HepG2 (cell line): ENCODE measurements at regions not wholly inside any gene's neighbourhood (a gene's known extent, or its start where the extent isn't known, plus 50 kb on each side); places are given as distances from the start of the nearest gene placed in this dataset.
"Not testable (repeated sequence)": the region's sequence is repeated elsewhere in the genome, so short reads cannot be mapped to it uniquely, and the experiment has no call there.

ENCODE experiments used
- CREB1 ChIP-seq, 2 experiments: fragments of 450-650 bp in 1 of 2; IDR thresholded peaks; 2 replicates each; pipeline ENCODE4 v1.6.1; 2016 to 2017; ENCODE audit warnings: control low read depth in 1 of 2, mild to moderate bottlenecking in 1 of 2, missing compliant biosample characterization in 1 of 2, missing genetic modification characterization in 1 of 2
- CTCF ChIP-seq: sonication (generic); formaldehyde crosslinking; IDR thresholded peaks from 2 replicates; pipeline ENCODE4 v1.5.0; 2020; ENCODE audit warnings: mild to moderate bottlenecking, missing genetic modification reagents, moderate library complexity
- FOXP4 ChIP-seq: sonication (generic); formaldehyde crosslinking; IDR thresholded peaks from 2 replicates; pipeline ENCODE4 v1.4.0; 2020; ENCODE audit warnings: missing genetic modification reagents
- JUND ChIP-seq: sonication (generic); formaldehyde crosslinking; IDR thresholded peaks from 2 replicates; pipeline ENCODE4 v1.8.0; 2022; ENCODE audit warnings: mild to moderate bottlenecking, missing genetic modification reagents
- MAFF ChIP-seq: IDR thresholded peaks from 2 replicates; pipeline ENCODE4 v1.6.1; 2011; ENCODE audit warnings: low read depth, low read length, improper control_type of control experiment
- MAX ChIP-seq: IDR thresholded peaks from 2 replicates; pipeline ENCODE4 v1.6.1; 2012; ENCODE audit warnings: inconsistent platforms
- PBX3 ChIP-seq: sonication (generic); formaldehyde crosslinking; IDR thresholded peaks from 2 replicates; pipeline ENCODE4 v1.8.1; 2023; ENCODE audit warnings: missing genetic modification reagents, inconsistent platforms, borderline replicate concordance
- POLR2A ChIP-seq, 2 experiments: IDR thresholded peaks; 2 replicates each; pipeline ENCODE4 v1.6.1; 2011; ENCODE audit warnings: low read depth in 2 of 2, low read length in 2 of 2, mild to moderate bottlenecking in 1 of 2, moderate library complexity in 1 of 2; ENCODE audit not compliant: insufficient read depth in 1 of 2
- ZNF143 ChIP-seq: sonication (generic); formaldehyde crosslinking; IDR thresholded peaks from 2 replicates; pipeline ENCODE4 v1.4.0; 2020; ENCODE audit warnings: missing genetic modification reagents

- TF ChIP-seq CTCF; POLR2A (IDR thresholded peaks at IDR 0.05; ENCODE audit: insufficient read depth in 1 of 2, low read depth in 2 of 2, low read length in 2 of 2); ZNF143 (CRISPR knock-in tag); FOXP4 (CRISPR knock-in tag); JUND; CREB1 (IDR thresholded peaks at IDR 0.05); CREB1 (CRISPR knock-in tag; IDR thresholded peaks at IDR 0.05); MAX; MAFF; PBX3 (CRISPR knock-in tag): not testable (repeated sequence)
These were observed 358.8 kb upstream of the LRP1B start for GRCh38 chr2:142489631-142490030.
